NOMO-1 treated with dmso at 0.1 percent for 144 hours (cell line): ENCODE measurements at regions not wholly inside any gene's neighbourhood (a gene's known extent, or its start where the extent isn't known, plus 50 kb on each side); places are given as distances from the start of the nearest gene placed in this dataset.

Experiments used
- DNase-seq: peaks from one replicate; lab custom pipeline; 2025; ENCODE audit not compliant: unreplicated experiment; lab: John Stamatoyannopoulos, UW

DNA sequence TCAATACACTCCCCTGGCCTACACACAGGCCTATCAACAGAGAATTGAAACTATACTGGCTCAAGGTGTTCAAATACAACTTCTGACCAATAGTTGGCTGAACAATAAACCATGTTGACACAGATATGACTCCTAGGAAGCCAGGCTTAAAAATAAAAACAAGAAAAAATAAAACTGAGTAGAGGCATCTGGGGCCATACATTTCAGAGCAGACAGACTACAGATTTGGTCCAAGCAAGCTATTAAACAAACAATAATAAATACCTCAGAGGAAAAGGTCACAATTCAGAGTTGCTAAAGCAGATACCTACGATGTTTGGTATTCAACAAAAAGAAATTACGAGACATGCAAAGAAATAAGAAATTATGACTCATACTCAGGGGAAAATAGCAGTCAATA, 132.8 kb upstream of the ACVR2A start:
- no peak for DNase-seq

DNA sequence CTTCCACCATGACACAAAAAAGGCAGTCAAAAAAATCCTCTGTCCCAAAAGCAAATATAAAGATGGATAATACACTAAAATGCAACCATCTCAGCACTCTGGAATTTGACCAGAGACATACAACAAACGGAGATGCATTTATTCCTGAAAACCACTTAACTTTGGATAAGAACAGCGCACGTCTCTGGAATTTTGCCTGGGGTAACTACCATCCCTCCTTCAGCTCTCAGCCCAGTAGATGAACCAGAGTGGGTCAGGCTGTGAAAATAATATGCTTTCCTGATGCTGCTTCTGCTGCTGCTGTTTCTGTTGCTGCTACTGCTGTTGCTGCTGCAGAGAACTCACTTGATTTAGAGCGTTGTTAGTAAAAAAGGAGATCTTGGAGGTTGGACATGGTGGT, 133.8 kb upstream of the ACVR2A start:
- DNase-seq: no peak

DNA sequence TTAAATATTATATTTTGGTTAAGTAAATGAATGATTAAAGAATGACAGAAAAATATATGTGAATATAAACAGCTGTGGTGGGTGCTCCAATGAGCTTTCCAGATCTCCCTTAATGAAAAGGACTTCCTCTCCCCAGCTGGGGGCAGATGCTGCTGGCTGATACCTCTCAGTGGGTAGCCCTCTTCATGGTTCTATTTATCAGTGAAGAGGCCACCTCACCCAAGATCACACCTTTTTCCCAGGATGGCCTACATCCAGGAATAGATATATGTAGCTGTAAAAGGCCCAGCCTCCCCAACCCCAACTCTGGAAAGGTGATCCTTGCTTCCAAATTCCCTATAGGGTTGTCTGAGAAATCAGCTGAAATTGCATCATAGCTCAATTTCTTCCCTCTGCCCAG, 135.2 kb upstream of the ACVR2A start:
- no peak for DNase-seq

DNA sequence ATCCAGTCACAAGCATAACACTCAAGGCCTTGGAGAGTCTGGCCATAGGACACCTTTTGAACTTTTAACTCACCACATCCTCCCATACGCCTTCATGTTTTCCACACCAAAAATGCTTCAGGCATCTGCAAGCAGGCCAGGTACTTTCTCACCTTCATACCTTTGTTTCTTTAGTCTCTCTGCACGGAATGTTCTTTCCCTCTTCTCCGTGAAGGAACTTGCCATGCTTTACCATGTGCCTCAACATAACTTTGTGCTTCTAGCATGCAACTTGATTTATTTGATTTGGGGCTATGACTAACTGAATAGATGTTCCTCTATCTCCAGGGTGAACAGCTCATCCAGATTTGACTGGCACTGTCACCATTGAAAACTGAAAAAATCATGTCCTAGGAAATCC, 141.7 kb upstream of the ACVR2A start:
- DNase-seq: no peak

DNA sequence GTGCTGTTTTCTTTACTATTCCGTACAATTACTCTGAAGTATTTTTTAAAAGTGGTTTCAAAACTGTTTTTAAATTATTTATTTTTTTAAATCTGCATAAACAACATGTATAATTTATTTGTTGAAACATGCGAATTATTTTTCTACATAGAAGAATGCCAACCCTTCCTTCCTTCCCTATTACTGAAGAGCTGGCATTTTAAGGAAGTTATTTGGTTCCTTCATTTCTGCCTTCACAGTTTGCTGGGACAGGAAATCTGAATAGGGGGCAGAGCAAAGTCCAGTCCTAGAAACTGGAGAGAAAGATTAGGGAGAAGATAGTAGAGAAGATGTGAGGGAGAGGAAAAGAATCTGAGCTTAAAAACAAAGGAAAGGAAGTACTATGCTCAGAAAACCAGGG, 146.7 kb upstream of the ACVR2A start:
- DNase-seq: no peak

DNA sequence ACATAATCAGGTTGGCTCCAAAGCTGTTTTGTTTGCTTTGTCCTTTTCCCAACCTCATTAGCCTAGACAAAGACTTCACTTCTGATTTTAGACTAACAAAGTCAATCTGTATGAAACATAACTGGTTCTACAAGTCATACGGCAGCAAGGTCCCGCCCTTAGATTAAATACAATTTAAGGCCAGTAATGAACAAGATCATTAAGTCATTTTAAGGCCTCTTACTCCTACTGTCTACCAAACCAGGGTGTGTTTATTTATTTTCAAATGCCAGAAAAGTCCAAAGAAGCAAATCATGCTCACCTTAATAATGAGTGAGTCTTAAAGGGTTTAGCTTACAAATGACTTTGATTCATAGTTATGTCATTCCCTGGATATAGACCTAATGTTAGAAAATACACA, 148.4 kb upstream of the ACVR2A start:
- DNase-seq: no peak

DNA sequence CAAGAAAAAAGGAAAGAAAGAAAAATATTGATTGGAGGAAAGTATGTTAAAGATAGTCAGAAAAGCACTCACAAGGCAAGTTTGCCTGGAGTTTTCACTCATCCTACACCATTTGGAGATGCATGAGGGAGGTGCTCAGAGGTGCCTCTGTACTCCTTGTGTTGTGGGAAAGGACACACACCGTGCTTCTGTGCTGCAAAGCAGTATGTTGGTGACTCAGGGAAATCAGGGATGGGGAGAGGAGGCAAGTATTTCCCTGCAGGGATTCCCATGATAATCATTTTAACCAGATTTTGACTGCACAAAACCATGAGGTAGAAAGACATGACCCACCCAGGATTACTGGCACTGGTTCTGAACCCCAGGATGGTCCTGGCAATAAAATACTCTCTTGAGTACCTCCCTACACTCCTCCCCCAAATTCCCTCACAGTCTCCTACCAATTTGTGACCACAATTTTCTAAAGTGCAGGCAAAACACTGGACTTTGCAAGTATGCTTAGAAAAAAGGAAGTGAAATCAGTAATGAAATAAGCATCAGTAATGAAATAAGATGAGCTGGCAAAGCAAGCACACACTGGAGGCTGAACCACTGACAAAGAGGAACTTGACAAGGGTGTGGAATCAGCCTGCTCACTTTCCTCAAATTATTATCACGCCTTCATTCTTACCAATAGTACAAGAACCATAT, 155.5 kb upstream of the ACVR2A start:
- DNase-seq: peak; percentile 89

DNA sequence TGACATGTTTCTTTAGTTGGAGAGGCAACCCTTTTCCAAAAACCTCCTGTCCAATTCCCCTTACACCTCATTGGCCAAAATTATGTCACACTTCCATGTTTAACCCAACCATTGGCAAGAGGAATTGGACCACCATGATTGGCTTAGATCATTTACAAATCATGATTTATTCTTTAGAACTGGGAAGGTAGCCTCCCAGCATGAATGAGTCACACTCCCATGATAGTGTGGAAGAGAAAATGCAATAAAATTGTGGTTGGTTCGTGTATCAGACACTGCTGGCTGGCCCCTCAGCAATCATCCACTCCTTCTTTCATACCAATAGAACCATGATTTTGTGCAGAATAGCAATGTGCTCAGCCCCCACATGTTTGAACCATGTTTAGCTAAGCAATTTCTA, 156.6 kb upstream of the ACVR2A start:
- no peak for DNase-seq

DNA sequence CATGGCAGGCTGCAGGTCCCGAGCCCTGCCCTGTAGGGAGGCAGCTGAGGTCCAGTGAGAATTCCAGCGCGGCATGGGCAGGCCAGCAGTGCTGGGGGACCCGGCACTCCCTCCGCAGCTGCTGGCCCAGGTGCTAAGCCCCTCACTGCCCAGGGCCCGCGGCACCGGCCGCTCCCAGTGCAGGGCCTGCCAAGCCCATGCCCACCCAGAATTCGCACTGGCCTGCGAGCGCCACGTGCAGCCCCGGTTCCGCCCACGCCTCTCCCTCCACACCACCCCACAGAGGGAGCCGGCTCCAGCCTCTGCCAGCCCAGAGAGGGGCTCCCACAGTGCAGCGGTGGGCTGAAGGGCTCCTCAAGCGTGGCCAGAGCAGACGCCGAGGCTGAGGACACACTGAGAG, 158.5 kb upstream of the ACVR2A start:
- no peak for DNase-seq

DNA sequence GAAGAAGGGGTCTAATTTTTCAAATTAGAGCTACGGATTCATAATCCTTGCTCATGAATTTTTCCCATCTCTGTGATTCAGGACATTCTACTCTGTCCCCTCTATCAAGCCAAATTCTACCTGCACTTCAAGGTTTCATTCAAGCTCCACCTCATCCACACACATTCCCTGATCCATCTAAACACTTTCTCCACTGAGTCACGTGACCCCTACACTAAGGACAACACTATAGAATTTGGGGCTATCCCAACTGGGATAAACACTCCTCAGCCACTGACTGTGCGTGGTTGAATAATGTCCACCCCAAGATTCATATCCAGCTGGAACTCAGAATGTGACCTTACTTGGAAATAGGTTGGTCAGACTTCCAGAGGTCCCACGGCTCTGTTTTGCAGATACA, 159.9 kb upstream of the ACVR2A start:
- DNase-seq: no peak

DNA sequence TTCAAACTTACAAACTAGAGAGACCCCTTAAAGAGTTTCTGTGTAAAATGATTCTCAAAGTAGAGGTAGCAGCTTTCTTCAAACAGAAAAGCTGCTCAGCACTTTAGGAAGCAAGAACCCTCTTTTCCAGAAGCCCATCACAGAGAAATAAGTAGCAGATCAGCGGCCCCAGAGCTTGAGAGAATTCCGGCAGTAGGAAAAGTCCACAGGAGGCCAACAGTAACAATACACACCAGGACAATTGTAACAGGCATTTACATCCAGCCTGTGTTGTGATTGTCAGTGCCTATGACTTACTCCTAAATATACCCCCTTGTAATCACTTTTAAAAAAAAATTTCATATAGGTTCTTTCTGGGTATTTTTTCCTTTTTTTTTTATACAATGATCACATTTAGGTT, 161.4 kb upstream of the ACVR2A start:
- no peak for DNase-seq

DNA sequence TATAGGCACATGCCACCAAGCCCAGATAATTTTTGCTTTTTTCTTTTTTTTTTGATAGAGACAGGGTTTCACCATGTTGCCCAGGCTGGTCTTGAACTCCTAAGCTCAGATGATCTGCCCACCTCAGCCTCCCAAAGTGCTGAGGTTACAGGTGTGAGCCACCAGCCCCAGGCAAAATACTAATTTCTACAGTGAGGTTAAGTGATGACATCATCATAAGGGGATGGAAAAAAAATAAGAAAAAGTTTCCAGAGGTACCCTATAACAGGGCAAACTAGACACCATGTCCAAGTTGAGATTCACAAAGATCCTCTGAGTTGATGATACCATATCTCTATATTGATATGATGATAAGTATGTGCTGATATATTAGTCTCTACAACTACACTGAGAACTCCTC, 163.7 kb upstream of the ACVR2A start:
- DNase-seq: no peak

DNA sequence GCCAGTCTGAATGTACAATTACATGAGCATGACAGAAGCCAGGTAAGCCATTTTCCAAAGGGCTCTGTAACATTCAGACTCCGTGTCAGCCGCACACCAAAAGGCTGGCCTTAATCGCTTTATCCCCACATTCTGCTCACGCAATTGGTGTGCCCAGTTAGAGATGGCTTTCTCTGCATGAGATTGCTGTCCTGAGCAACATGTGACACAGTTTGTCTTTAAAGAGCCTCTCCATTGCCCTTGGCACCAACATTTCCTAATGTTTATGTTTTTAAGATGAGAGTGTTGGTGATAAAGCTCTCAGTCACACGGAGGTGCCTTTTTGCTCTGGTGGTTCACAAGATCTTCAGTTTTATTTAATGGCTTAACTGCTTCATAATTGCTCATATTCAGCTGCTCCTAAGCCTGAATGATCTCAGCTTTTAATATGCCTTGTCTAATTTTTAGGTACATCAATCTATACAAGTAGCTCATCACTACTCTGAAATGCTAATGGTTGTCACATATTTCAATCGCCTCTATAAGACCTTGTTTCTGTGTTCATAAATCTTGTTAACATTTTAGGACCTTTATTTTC, 164.8 kb upstream of the ACVR2A start:
- no peak for DNase-seq

DNA sequence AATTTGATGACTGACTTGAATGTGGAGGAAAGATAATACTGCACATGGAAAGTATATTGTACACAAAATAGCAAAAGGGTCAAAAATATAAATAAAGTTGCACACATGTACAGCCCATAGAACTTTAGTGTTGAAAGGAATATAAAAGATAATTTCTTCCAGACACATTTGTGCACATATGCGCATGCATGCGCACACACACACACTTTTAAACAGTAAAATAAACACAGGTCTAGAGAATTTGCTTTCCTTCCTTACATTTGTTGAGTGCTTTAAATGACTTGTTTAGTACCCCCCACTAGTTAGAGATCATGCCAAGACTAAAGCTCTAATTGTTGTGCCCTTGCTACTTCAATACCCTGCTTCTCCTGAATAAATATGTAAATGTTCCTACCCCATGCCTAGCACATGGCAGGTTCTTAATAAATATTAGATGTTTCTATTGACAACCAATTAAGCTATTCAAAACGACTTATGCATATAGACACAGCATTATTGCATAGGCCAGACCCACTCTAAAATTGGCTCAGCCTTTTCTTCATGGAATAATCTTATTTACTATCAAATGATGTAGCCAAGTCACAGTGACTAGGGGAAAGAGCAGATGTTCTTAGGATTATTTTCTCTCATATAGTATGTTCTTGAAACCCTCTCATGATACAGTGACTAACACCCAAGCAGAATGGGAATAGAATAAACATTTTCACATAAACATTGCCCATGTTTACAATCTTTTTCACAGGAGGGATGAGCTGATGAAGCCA, 165.5 kb upstream of the ACVR2A start:
- DNase-seq: no peak

DNA sequence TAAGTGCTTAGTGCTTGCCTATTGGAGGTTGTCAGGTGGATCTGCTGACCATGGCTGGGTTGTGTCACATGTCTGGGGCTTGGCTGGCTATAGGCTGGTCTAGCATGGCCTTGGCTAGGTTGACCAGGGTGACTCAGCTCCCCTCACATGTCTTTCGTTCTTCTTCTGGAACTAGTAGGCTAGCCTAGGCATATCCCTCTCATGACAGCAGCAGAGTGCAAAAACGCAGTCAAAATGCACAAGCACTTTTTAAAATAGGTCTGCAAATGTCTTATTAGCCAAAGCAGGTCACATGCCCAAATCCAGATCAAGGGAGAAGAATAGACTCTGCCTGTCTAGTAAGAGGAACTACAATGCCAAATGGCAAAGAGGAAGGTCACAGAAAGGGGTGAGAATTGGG, 179.7 kb upstream of the ACVR2A start:
- no peak for DNase-seq

DNA sequence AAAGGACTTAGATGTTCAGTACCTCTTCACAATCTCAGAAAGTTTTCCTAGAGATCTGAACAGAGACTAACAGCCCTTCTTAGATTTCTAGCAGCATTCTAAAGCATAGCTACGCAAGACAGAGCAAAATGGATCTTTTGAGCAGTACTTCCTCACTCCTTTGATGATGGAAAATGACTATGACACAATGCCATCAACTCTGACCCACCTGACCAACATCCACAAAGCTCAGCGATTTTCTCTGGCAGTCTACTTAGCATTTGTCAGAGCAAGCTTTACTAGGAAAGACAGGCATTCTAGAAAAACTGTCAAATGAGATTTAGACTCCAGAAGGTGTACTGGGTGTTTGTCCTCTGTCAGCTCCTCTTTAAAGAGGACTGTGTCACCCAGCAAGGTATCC, 180.9 kb upstream of the ACVR2A start:
- no peak for DNase-seq

DNA sequence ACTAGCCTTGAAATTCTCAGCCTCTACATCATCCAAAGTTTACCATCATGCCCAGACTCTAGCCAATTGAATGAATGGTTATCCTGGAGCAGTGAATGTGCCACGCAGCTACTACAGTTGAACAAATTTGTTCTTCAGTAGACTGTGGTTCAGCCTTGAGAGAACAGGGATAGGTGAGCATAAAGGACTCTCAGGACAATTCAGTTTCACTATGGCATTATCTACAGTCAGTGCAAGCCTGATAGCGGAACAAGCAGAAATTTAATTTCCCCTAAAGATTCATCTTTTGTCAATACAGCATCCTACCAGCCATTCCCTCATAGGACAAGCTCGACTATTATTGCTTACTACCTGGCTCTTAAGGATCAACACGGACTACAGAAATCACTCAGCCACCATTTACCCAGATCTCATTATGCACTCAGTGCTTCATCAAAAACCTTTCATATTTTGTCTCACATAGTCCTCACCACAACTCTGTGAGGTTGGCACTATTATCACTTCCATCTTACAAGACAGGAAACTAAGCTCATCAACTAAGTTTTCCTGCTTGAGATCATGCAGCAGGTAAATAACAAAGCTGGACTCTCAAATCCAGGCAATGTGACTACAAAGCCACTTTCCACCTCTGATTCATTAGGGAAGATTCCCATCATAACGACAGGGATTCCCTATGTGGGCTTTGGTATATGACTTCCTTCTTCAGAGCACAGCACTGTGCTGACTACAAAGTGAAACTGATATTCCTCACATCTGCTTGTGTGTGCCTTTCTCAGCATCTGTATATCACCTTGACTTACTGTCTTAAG, 181.5 kb upstream of the ACVR2A start:
- DNase-seq: no peak

DNA sequence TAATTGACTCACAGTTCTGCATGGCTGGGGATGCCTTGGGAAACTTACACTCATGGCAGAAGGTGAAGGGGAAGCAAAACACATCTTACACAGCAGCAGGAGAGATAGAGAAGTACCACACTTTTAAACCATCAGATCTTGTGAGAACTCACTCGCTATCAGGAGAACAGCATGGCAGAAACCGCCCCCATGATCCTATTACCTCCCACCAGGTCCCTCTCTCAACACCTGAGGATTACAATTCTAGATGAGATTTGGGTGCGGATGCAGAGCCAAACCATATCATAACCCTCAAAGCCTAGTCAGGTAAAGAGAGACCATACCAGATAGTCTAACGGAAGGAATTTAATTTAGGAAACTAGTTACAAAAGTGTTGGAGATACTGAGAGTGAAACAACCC, 182.6 kb upstream of the ACVR2A start:
- DNase-seq: no peak

DNA sequence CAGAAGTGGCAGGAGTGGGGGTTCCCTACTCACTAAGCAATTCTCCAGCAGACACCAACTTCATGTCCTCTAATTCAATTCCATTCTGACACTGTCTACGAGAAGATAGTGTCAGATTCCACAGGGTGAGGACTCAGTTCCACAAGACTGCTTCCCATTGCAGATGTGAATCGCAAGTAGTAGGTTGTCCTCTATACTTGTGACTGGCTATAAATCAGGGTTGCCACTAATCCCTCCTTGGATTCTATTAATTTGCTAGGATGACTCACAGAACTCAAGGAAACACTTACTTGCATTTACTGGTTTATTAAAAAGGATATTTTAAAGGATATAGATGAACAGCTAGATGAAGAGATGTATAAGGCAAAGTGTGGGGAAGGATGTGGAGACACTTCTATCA, 184.1 kb upstream of the ACVR2A start:
- no peak for DNase-seq

DNA sequence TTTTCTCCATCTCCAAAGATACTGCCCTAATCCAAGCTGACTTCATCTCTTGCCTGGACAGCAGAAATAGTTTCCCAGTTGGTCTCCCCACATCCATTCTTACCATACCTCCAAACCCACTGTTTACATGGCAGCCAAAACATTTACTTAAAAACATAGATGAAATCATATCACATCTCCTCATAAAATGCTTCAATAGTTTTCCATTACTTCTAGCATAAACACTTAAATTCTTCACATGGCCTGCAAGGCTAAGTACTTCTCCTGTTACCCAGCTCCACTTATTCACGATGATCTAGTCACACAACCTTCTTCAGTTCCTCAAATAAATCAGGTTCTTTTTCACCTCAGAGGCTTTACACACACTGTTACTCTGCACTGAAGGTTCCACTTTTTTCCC, 185.8 kb upstream of the ACVR2A start:
- DNase-seq: no peak

DNA sequence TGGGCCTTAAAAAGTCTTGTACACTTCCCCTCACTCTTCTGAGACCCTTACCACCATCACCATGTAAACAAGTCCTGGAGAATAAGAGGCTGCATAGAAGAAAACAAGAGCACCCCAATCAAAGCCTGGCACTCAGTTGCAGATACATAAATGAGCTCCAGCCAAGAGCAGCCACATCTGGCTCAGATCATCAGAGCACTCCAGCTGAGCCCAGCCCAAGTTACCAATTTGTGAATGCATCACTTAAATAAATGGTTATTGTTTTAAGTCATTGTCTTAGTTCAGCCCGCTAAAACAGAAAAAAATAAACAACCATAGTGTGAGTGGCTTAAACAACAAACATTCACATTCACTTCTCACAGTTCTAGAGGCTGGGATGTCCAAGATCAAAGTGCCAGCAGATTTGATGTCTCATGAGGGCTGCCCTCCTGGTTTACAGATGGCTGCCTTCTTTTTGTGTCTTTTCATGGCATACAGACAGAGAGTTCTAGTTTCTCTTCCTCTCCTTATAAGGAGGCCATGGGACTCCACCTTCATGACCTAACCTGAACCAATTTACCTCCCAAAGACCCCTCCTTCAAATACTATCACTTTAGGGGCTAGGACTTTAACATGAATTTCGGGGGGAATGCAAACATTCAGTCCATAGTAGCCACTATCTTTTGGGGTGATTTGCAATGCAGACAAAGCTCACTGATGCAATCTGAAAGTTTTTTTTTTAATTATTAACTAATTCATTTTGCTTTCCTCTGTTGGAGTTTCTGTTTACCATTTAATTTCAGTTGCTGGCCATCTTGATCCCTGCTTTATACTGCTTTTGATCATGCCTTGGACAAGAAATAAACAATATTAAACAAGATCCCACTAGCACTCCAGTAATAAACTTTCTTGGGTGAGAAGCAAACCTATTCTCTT, 187.5 kb upstream of the ACVR2A start:
- no peak for DNase-seq
